Breast epithelium (tissue), 3 donors: ENCODE measurements at regions not wholly inside any gene's neighbourhood (a gene's known extent, or its start where the extent isn't known, plus 50 kb on each side); places are given as distances from the start of the nearest gene placed in this dataset.

Source experiments
- CTCF ChIP-seq, 3 donors: fragments of 450-650 bp; IDR thresholded peaks; one replicate each; pipeline ENCODE4 v1.5.1; 2016 to 2017; ENCODE audit warnings: antibody characterized with exemption in 3 of 3, mild to moderate bottlenecking in 3 of 3, moderate library complexity in 3 of 3
- POLR2A ChIP-seq: fragments of 450-650 bp; IDR thresholded peaks from one replicate; pipeline ENCODE4 v1.6.1; 2016; ENCODE audit warnings: antibody characterized with exemption, mild to moderate bottlenecking, moderate library complexity
- POLR2AphosphoS5 ChIP-seq, 3 donors: sonication (generic); formaldehyde crosslinking; IDR thresholded peaks; one replicate each; pipeline ENCODE4 v1.6.1; 2017; ENCODE audit warnings: antibody characterized with exemption in 3 of 3

GRCh38 chr6:163811317-163811716 is 396.8 kb downstream of the QKI start:
- TF ChIP-seq CTCF (IDR thresholded peaks at IDR 0.05) (no peak), POLR2AphosphoS5 (IDR thresholded peaks at IDR 0.05) (no peak), POLR2A (no peak)
